HUDEP-2 (cell line): ENCODE measurements at regions not wholly inside any gene's neighbourhood (a gene's known extent, or its start where the extent isn't known, plus 50 kb on each side); places are given as distances from the start of the nearest gene placed in this dataset.

ENCODE experiments used
- DNase-seq, 76 experiments: peaks; one replicate each; lab custom pipeline; 2025; ENCODE audit not compliant: unreplicated experiment in 76 of 76; lab: John Stamatoyannopoulos, UW

DNA sequence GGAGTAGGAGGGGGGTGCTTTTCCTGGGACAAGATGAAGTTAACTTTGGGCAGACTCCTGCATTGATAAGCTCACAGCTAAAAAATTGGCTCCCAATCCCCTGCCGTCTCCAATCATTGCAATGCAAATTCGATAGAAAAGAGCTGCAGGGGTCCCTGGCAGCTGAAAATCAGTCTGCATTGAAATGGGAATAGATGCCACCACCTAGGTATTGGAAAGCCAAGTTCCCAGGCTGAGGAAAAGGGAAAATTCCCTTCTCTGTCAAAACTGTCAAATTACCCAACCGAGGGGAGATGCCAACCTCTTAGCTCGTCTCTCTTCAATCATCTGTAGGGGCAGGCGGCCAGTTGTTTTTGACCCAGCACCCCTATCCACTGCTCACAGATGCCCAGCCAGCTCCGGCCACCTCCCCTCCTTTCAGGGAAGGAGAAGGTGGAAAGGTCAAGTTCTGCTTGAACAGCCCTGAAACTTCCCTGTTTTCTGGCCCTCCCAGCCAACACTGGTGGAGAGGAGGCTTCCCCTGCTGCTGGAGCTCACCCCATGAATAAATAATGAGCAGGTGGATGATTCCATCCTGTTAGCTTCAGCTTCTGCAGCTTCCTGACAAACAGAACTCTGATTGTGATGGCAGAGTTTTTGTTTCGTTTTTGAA is 916.3 kb downstream of the TBC1D22A start:
- DNase-seq = no peak

DNA sequence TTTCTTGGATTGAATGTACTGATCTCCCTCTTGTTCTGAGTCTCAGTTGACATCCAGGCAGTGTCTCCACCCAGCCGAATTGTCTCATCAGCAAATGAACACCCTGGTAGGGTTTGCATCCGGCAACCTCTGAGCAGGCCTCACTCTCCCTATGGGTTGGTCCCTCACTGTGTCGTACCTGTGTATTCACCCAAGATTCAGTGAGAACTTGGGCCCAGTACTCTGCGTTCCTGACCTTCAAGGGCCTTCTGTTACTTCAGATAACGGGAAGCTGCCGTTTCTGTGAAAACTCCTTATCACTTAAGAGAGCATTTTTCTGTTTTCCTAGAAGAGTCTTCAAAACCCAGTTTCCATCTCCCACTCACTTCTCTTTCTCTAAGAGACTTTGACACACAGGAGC is 915.6 kb downstream of the TBC1D22A start:
- DNase-seq = peak in 67 of 76 experiments; percentile 9 to 91 (median 55)

DNA sequence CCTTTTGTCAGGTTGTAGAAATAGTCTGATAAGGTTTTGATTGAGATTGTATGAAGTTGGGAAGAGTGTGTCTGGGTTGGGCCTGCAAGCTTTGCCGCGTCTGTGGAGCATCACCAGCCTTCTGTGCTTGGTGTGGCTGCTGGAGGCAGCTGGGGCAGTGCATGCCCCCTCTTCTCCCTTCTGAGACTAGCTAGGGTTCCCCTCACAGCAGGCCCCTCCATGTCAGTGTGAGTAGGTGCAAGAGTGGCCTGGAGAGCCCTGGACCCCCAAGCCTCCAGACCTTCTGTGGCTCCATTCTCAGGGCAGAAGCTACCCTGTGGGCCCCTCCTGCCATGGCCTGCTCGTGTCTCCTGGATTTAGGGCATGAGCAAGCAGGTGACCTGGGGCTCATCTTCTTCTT is 914.2 kb downstream of the TBC1D22A start:
- no peak for DNase-seq

DNA sequence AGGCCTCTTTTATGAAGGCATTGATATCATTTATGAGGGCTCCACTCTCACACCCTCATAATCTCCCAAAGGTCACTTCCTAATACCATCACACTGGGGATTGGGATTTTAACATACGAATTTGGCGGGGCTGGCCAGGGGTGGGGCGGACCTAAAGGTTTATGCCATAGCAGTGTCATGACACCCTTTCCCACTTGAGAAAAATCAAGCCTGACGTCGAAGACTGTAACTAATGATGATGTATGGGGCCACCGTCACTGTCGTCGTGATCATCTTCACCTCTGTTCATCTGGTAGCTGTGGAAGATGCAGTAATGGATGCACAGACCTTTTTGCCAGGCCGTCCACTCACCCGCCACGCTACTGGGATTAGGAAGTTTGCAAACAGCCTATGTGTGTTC is 912.1 kb downstream of the TBC1D22A start:
- no peak for DNase-seq

DNA sequence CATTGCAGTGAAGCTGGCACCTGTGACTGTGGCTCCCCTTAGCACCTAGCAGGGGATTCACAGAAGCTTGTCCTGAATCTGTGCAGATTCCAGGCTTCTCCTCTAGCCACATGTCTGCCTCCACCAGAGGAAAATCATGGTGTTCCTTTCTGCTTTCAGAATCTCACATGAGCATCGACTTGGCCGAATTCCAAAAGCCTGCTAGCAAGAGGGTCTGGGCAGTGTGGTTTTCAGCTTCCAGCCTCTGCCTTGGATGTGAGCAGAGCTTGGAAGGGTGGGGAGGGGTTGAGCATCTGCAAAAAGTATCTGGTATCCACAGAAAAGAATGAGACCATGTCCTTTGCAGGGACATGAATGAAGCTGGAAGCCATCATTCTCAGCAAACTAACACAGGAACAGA is 911.1 kb downstream of the TBC1D22A start:
- DNase-seq = no peak

DNA sequence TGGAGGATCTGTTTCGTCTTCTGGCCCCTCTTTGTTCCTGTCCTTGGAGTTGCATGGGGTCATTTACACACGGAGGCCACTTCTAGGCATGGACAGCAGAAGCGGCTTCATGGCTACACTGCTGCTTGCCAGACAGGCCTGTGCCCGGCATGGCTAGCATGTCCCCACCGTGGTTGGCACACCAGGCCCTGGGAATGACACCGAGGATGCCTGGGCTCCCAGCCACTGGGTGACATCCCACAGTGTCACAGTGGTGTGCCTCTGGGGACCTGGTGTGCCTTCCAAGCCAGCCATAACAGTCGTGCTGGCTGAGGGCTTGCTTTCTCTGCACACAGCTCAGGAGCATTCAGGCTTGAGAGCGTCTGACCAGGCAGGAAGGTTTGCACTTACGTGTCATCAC is 910.1 kb downstream of the TBC1D22A start:
- DNase-seq = no peak

DNA sequence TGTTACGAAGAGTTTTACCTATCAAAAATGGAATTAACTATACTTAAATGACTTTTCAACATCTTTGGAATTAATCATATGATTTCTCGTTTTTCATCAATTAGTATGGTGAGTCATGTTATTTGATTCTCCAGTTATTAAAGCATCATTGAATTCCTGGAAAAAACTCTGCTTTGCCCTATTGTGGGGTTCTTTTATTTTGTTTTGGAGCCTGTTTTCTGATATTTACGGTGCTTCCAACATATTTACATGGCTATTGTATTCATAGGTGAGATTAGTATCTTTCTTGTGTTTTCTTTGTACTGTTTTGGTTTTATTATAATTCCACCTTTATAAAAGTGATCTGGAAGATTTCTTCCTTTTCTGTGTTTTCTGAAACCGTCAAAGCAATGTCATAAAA is 902.7 kb downstream of the TBC1D22A start:
- DNase-seq = no peak

DNA sequence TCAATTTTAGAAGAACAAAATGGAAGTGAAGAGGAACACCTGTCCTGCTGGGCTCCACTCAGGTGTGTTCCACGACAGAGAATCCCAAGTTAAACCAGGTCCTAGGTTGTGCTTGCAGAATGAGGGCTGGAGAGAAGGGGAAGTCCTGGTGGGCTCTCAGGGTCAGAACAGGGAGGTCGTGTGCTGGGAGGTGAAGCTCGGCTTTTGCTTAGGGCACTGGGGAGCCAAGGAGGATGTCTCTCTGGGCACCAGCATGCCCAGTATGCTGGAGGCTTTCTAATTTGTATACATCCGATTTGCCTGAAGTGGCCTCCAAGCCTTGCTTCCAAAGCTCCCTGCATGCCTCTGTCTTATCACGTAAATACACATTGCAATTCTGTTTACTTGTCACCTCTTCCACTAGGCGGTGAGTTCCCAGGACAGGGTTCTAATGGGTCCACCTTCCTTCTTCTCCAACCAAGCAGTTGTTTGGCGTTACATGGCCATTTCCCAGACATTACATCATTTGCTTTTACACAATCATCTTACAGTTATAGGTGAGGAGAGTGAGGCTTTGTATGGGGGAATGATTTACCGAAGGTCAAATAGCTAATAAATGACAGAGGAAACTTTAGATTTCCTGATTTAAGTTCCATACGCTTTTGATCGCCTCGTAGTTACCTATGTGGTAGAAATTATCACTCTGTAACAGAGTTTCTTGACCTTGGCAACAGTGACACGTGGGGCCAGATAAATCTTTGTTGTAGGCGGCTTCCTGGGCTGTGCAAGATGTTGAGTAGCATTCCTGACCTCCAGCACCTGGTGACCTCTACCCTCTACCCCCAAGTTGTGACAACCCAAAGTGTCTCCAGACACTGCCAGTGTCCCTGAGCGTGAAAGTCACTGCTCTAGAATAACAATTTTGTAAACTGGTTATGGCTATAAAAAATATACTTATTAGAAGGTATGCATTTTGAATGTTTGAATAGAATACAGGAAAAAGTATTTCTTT is 901.5 kb downstream of the TBC1D22A start:
- no peak for DNase-seq

DNA sequence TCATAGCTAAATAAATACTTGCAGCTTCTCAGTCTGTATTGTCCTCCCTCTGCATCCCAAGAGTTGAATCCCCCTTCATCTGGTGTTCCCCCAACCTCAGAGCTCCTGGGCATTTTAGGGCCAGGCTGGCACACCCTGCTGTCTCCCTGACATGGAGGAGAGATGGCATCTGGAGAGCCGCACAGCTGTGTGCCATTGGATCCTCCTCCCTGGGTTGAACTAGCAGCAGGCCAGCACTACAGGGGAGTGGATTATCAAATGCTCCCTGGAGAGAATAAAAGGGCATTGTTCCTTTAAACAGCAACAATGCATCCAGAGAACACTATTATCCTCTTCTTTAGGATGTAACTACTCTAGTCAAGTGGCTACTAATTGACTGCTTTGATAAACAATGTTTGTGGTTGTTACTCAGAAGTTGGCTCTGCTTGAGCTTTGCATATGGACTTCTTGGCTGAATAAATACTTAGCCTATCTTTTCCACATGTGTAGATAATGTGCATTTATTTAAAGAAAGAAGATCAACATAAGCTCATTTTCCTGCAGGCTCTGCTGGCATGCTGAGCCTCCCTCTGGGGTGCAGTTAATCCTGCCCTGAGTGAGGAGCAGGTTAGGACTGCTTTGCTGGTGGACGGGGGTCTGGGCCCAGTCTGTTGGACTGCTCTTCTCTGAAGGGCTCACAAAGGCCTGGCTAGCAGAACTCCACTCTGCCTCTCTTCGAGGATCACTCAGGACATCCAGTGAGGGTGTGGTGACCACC is 897.2 kb downstream of the TBC1D22A start:
- no peak for DNase-seq

DNA sequence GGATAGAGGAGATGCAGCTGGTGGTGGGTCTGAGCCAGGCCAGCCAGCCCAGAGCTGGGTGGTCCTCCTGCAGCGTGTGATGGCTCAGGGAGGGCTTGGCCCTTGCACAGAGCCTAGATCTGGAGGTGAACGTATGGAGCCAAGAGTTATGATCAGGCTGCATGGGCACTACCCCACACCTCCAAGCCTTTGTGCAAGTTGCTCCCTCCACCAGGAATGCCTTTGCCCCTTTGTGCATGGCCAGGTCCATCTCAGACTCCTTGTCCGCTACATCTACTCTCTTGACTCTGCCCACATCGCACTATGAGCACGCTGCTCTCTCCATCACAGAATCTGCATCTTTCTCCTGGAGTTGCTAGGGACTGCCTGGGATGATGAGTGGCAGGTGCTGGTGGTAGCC is 895.7 kb downstream of the TBC1D22A start:
- no peak for DNase-seq

DNA sequence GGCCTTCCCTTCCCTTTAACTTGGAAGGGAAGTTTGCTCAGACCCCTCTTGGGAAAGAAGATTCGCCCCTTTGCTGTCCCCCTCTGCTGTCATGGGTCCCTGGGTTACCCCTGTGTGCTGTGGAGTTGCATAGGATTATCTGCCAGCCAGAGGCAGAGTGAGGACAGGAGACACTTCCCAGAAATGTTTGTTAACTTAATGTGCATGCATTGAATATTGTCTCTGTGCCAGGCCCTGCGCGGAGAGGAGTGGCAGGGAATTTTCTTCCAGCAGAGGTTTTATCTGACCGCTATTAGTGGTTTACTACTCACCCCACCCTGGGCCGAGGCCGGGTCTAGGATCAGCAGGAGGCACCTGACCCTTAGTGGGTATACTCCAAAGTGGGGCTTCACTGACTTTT is 894.8 kb downstream of the TBC1D22A start:
- DNase-seq = peak in 6 of 76 experiments; percentile 6 to 24 (median 14)

DNA sequence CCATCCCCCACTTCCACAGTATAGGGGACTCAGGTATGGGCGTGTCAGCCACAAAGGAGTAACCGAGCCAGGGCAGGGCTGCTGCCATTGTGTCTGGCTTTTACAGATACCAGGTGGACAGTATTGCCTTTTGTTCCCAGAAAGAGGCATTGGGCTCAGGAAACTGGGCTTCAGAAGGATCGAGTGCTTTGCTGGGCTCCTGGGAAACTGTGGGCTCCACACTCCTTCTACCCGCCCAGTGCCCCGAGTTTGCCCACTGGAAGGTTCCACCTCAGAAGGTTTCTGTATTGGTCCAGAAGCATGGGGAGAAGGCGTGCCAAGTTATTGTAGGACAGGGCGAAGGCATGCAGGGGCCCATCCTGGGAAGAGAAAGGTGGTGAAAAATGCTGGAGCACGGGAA is 894.4 kb downstream of the TBC1D22A start:
- DNase-seq = no peak

DNA sequence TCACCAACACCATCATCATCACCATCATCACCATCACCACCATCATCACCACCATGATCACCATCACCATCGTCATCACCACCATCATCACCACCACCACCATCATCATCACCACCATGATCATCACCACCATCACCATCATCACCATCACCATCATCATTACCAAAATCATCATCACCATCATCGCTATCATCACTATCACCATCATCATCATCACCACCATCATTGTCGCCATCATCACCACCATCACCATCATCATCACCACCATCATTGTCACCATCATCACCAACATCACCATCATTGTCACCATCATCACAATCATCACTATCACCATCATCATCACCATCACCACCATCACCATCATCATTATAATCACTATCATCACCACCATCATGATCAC is 893.5 kb downstream of the TBC1D22A start:
- no peak for DNase-seq

DNA sequence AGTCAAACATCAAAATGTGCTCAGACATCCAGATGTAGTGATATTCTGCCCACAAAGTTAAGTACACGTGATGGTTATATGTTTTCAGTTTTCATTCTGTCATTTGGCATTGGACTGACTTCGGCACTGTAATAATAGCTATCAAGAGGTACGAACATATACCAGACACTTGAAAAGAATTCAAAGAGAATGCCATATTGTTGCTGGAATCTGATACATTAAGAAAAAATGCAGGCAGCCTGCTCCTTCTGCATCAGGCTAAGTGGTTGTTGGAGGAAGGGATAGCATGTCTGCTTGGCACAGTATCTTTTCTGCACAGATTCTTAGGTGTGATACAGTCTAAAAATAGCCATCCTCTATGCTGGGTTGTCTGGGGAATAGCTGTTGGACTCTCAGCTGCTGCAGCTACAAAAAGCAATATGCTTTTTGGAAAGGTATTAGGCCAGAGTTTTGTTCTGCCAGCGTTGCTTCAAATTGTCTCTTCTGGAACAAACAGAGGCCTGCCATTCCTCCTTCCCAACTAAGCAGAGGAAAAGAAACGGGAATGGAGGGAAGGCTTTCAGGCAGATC is 892.6 kb downstream of the TBC1D22A start:
- DNase-seq = no peak

DNA sequence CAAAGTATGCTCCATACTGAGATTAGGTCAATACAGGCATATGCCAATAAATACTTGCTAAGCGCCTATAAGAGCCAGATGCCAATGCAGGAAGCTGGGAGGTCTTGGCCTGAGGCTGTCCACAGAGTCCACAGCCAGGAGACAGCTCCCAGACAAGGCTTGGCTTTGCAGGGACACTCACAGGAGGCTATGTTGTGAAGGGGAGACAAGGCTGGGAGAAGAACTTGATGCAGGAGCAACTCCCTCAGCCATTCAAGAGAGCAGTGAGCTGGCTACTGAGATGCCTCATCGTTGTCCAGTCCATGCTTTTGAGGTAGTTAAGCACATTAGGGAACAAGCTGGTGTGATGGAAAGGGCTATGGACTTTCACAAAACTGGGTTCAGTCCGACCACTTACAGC is 891.5 kb downstream of the TBC1D22A start:
- no peak for DNase-seq

DNA sequence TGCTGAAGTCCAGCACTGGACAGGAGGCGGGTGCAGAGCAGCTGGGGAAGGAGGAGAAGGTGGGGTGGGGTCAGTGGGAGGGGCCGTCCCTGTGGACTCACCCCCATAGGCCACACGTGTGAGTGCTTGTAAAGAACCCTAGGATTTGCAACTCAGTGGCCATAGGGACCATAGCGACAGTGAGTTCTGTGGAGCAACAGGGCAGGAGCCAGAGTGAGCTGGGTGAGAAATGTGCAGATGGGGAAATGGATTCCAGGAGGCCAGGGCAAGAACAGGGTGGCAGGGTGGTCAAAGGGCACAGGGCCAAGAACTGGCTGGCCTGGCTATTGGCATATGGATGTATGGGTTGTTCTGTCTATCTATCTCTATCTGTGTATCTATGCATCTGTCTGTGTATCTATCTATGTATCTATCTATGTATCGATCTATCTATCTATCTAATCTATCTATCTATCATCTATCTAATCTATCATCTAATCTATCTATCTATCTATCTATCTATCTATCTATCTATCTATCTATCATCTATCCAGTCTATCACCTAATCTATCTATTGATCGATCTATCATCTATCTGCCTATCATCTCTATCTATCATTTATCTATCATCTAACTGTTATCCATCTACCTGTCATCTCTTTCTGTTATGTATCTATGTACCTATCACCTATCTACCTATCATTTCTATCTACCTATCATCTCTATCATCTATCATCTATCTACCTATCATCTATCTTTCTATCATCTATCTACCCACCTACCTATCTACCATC is 889.0 kb downstream of the TBC1D22A start:
- no peak for DNase-seq

DNA sequence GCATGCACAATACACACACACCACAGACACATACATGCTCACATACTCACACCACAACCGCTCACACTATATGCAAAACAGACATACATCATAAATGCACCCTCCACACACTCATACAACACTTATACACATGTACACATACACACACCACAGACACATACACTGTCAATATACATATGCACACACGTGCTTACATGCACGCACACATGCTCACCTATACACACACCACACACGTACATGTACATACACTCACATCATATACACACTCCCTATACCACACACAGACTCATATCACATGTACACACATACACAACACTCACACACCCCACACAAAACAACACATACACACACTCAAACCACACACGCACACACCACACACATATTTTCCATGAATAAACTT is 885.3 kb downstream of the TBC1D22A start:
- DNase-seq = no peak

DNA sequence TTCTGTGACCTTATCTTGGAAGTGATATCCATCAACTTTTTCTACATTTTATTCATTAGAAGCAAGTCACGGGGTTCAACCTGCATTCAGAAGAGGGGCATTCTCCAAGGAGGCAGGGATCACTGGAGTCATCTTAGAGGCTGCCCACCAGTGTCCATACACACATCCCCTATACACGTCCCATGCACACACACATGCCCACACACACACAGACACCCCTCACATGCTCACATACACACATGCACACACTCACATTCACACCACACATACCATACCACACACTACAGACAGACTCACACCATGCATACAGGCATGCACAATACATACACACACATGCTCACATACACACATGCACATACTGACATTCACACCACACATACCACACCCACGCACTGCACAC is 884.7 kb downstream of the TBC1D22A start:
- DNase-seq = no peak

DNA sequence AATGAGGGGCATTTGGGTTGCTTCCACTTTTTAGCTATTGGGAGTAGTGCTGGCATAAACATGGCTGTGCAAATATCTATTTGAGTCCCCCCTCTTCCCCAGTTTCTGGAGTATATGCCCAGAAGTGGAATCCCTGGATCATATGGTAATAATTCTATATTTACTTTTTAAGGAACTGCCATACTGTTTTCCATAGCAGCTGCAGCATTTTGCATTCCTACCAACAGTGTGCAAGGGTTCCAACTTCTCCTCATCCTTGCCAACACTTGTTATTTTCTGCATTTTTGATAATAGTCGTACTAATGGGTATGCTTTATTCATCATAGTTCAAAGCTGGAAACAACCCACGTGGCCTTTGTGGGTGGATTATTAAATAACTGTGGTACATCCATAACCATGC is 883.5 kb downstream of the TBC1D22A start:
- DNase-seq = no peak

DNA sequence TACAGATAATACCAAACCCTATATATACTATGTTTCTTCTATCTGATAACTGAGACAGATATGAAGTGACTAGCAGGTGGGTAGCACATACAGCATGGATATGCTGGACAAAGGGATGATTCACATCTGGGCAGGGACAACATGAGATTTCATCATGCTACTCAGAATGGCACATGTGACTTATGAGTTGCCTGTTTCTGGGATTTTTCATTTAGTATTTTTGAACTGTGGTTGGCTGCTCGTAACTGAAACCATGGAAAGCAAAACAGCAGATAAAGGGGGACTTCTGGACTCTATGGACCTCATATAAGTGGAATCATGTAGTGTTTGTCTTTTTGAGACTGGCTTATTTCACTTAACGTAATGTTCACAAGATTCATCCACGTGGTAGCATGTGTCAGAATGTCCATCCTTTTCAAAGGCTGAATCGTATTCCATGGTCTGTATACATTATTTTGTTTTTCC is 883.0 kb downstream of the TBC1D22A start:
- peak in 21 of 76 experiments; percentile 3 to 71 (median 17) for DNase-seq
